Cerebellar nuclear complex (tissue), 1 donor: ENCODE measurements at regions not wholly inside any gene's neighbourhood (a gene's known extent, or its start where the extent isn't known, plus 50 kb on each side); places are given as distances from the start of the nearest gene placed in this dataset.
"Not testable (repeated sequence)": the region's sequence is repeated elsewhere in the genome, so short reads cannot be mapped to it uniquely, and the experiment has no call there.

Experiments used
- DNase-seq, 2 experiments: peaks; one replicate each; lab custom pipeline; 2025; lab: John Stamatoyannopoulos, UW

DNA sequence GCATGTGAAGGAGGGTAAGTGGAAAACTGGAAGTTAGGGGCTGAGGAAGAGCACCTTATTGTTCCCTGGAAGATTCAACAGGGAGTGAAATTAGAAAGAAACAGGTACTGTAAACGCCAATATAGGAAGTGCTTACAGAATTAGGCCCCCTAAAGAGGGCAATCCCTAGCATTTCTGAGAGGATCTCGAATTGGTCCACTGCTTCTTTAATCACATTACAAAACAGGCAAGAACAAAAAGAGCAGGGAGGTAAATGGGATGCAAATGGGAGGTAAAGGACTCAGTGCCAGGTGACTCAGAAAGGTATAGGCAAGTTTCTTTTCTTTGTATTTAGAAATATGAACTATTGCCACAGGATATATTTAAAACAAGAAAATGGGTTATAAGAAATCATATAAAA lies 116.4 kb upstream of the FANCL start:
- DNase-seq, result no peak

DNA sequence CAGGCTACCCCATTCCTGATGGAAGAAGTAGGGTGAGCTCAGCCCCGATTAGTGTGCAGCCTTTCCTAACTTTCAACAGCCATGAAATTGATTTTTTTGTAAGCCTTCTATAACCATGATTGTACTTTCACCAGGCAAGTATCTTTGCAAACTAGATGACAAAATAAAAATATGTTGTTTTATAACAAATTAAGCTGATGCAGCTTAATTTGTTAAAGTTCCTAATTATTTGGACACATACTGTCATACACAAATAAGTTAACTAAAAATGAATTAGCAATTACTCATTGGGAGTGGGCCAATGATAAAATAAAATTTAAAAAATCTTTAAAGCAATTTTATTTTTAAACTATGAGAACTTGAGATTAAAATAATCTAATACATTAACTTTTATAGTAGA lies 113.1 kb upstream of the FANCL start:
- DNase-seq, result no peak

DNA sequence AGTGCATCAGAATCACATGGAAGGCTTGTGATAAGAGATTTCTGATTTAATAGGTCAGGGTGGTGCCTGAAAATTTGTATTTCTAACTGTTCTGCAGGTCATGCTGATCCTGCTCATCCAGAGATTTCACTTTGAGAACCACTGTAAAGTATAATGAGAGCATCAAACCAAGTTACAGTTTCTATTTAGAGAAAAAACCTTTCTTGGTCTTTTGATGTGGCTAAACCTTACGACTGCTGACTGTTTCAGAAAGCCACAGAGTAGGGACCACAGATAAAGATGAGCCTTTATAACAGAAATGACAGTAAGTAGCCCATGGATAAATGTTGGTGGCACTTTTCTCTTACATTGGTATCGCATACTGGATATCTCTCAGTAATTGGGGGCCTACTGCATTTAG lies 109.4 kb upstream of the FANCL start:
- DNase-seq, result no peak

DNA sequence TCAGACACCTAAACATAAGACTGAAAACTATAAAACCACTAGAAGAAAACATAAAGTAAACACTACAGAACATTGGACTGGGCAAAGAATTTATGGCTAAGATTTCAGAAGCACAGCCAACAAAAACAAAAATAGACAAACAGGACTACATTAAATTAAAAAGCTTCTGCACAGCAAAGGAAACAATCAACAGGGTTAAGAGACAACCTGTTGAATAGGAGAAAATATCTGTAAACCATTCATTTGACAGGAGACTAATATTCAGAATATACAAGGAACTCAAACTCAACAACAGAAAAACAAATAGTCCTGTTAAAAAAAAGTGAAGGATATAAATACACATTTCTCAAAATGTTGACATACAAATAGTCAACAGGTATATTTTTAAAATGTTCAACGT lies 106.7 kb upstream of the FANCL start:
- no peak for DNase-seq

DNA sequence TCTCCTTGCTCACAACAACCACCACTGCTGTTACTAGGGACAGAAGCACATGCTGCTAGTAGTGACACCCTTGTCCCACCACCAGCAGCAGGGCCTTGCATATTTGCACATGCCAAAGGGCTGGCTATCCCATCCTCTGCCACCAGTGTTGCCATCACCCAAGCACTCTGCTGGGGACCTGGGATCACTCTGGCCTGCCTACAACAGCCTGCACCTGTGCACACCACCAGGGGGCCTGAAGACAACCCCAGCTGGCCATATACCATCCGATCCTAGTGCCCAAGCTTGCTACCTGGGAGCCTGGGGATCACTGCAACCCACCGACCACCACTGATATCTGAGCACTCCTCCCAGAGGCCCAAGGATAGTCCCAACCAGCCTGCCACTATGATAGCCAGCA lies 99.9 kb upstream of the FANCL start:
- DNase-seq, result no peak

DNA sequence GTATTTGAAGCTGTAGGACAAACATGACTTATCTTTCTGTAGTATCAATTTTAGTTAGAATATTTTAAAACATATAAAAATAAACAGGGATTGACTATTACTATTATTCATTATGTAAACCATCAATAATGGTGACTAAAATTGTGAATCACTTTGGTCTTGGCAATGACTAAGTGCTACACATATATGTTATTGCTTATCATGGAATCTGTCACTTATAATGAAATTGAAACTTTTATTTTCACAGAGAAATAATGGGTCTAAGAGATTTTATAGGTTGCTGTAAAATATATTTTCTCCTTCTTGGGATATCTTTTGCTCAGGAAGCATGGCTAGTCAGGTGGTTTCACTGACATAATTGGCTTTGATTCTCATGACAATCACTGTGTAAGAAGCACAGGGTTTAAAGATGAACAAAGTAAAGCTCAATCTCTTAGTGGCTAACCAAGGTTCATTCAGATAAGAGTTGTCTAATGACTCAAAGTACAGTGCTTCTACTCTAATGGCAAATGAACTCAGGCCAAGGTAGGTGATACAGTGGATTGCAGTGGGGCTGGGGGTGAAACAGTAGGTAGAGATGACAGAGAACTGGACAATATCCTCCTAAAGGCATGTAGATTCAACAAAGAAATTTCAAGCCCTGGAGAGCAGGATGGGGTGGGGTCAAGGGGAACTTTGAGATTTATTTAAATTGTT lies 98.6 kb upstream of the FANCL start:
- DNase-seq, result no peak

DNA sequence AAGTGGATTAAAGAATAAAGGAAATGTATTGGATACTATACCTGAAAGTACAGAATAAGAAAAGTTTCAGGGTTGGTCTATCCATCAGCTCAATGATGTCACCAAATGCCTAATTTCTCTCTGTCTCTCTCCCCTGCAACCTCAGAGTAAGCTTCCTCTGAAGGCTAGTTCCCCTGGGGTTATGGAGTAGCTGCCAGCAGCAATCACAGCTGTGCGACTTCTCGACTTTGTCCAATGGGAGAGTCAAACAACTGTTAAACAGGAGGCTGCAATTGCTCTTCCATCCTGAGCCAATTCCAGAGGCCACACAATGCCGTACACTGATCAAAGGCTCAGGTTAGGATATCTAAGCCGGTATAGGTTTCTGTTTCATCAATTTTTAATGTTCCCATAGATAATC lies 95.3 kb upstream of the FANCL start:
- DNase-seq, result no peak

DNA sequence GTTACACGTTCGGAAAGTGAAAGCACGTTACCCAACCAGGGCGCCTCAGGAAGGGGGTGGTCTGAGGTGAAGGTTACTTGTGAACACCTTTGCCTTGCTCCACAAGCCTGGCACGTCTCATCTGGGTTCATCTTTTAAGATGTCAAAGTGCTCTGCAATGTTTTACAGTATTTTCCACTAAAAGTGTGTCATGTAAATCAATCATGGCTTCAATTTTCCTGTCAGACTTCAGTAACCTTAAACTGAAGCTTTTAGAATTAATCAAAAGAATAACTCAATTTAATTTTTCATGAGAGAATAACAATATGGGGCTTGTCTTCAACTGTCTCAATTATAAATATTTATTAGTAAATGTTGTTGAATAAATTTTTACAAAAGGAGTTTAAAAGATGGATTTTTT lies 93.3 kb upstream of the FANCL start:
- no peak for DNase-seq

DNA sequence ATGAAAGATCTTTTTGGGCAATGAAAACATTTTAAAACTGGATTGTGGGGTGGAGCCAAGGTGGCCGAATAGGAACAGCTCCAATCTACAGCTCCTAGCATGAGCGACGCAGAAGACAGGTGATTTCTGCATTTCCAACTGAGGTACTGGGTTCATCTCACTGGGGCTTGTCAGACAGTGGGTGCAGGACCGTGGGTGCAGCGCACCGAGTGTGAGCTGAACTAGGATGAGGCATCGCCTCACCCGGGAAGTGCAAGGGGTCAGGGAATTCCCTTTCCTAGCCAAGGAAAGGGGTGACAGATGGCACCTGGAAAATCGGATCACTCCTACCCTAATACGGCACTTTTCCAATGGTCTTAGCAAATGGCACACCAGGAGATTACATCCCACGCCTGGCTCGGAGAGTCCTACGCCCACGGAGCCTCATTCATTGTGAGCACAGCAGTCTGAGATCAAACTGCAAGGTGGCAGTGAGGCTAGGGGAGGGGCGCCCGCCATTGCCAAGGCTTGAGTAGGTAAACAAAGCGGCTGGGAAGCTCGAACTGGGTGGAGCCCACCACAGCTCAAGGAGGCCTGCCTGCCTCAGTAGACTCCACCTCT lies 84.3 kb upstream of the FANCL start:
- not testable (repeated sequence) for DNase-seq

DNA sequence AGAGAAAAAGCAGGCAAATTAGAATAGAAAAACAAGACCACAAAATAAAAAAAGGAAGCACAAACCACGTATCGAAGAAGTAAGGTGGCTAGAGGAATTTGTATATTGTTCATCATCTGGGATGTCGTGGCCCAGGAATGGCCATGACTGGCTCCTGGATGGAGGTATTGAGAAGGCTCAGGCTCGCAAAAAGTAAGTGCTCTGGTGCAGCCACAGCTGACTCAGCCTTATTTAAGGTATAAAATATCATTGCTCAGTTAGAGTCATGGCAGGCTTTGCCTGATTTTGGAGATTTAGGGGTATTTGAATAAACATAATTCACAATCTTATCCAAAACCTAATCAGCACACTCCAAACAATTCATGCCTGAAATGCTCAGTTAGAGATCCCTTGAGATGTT lies 78.4 kb upstream of the FANCL start:
- no peak for DNase-seq

DNA sequence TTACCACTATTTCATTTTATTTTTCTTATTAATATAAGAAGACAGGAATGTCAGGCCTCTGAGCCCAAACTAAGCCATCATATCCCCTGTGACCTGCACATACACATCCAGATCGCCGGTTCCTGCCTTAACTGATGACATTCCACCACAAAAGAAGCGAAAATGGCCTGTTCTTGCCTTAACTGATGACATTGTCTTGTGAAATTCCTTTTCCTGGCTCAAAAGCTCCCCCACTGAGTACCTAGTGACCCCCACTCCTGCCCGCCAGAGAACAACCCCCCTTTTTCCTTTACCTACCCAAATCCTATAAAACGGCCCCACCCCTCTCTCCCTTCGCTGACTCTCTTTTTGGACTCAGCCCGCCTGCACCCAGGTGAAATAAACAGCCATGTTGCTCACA lies 77.8 kb upstream of the FANCL start:
- not testable (repeated sequence) for DNase-seq

DNA sequence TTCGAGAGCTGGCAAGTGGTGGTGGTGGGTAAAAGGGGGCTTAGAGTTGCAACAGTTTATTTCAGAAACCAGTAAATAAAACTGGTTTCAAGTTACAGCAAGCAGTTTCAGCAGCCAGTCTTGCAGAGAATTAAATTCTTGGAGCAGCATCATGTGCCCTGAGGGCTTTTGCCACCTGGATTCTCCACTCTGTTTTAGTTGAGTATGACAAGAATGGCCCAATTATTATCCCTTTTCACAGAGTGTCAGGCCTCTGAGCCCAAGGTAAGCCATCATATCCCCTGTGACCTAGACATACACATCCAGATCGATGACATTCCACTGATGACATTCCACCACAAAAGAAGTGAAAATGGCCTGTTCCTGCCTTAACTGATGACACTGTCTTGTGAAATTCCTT lies 72.8 kb upstream of the FANCL start:
- no peak for DNase-seq

DNA sequence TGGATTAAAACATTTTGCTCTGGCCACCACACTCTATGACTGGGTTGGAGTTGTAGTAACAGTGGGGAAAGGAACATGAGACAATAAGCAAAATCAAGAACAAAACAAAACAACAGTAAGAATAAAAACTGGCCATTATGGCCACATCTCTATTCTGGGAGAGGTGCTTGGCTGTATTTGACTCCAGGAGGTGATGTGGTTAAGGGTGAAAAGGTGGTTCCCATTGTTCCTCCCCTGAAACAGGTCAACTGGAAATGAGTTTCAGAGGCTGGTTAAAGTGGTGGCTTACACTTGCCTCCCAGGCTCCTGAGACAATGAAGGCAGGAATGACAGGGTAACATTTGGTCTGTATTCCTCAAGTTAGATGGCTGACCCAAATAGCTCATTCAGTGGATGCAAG lies 67.3 kb upstream of the FANCL start:
- no peak for DNase-seq

DNA sequence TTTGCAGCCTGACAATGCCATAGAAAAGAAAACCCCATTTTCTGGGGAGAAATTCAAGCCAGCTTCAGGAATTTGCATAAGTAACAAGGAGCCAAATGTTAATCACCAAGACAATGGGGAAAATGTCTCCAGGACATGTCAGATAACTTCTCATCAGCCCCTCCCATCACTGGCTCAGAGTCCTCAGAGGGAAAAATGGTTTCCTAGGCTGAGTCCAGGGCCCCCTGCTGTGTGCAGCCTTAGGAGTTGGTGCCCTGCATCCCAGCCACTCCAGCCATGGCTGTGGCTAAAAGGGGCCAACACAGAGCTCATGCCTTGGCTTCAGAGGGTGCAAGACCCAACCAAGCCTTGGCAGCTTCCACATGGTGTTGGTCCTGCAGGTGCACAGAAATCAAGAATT lies 63.7 kb upstream of the FANCL start:
- DNase-seq, result no peak

DNA sequence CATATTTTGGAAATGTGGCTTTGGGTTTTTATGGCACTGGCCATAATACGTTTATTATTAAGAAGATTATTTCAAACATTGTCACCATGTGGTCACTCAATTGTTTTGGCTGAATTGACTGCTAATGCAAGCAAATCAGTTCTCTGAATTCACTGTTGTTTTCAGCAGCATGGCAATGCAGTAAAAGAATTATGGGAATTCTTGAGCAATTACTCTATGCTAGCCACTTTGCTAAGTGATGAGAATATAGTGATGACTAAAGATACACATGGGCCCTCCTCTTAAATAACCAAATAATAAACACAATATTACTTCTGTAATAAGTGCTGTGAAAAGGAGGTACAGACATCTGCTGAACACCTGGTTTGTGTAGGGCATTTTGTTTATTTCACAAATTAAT lies 58.0 kb upstream of the FANCL start:
- DNase-seq, result no peak

DNA sequence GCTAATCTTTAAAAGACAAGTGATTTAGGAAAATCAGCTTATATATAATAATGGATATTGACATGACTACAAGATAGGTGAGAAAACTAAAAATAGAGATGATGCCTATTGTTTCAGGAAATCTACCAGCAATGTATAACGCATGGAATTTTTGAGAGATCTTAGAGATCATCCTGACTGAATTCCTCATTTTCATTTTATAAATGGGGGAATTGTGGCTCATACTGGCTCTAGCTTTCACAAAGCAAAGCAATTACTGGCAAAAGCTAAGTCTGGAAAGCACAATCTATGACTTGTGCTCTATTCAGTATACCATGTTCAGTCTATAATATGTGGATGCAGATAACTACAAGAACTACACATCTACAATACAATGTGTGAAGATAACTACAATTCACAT lies 51.9 kb upstream of the FANCL start:
- no peak for DNase-seq

DNA sequence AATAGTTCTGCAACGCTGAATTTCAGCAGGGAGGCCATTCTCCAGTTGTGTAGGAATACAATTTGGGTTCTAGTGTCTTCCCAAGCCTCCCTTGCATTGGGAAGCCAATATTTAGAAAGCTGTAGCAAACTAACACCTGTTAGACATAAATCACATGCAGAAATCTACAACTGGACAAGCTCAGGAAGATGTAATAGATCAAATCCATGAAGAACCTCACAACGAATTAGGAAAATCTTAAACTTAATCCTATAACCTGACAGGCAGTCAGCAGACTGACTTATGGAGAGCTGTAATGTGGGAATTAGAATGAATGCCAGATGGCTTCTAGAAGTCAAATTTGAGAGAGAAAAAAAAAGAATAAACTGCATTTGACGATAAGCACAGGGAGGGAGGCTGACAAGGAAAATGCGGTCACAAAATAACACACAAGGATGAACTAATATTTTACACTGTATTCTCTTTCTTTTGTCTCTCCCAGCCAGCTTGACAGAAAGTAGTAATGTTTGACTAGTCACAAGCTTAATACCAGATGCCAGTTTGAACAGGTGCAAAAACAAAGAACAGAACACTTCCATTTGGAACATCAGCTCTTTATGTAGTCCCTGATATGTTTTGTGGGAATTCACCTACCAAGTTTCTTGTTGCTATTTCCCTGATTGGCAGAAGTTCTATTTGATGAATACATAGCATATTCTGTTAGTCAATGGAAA lies 50.8 kb upstream of the FANCL start:
- no peak for DNase-seq
